GM19324 (cell line): ENCODE measurements at regions not wholly inside any gene's neighbourhood (a gene's known extent, or its start where the extent isn't known, plus 50 kb on each side); places are given as distances from the start of the nearest gene placed in this dataset.
"Not testable (repeated sequence)": the region's sequence is repeated elsewhere in the genome, so short reads cannot be mapped to it uniquely, and the experiment has no call there.

Experiments used
- ATAC-seq: cut with Tn5 transposase; IDR thresholded peaks from one replicate; pipeline ENCODE4 v1.9.1; 2021; ENCODE audit warnings: mild to moderate bottlenecking, moderate library complexity; ENCODE audit not compliant: unreplicated experiment, low FRiP score

DNA sequence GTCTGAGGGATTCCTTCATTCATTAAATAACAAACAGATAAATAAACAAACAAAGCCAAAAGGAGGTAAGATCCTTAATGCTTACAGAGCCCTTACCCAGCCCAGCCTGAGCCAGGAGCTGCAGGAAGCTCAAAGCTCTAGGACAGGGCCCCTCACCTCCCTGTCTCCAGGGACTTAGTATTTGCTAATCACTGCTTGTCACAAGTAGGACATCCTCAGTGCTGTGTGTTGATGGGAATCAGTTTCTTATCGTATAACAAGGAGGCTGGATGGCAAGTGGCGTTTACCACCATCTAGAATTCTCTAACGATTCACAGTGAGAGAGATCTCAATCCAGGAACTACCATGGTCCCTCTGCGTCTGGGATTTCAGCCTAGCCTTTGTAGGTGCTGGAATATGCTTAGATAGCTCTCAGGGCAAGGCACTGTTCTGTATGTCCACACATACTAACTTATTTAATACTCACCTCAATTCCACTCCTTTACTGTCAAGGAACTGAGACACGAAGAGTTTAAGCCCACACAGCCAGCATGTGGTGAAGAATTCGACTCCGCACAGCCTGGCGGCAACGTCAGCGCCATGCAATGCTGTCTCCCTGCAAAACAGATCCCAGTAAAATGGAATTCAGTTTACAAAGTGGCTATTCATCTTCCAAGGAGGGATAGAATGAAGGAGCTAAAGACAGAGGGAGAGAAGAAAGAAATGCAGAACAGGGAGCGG lies 164.8 kb downstream of the MYCN start:
- ATAC-seq = no peak

DNA sequence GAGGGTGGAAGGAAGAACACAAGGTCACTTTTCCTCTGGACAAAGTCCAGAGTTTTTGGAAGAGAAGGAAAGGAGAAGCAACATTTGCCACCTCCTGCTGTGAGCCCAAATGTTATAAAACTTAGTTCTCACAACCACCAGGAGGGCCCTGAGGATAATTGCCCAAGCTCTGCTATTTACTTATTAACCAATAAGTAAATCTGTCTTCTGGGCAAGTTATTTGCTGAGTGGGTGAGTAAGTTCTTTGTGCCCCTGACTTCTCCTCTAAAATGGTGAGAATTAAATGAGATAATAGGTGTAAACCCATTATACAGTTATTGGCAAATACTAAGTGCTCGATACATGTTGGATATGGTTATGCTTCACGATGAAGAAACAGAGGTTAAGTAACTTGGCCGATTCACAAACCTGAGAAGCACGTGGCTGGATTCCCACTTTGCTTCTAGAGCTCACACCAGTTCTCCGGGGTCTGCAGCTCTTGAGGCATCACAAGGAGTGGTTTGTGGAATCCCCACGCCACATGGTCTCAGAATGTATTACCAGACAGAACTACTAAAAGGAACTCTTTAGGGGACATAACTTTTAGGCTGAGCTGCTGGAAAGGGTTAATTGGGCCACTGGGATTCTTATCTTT lies 164.1 kb downstream of the MYCN start:
- no peak for ATAC-seq

DNA sequence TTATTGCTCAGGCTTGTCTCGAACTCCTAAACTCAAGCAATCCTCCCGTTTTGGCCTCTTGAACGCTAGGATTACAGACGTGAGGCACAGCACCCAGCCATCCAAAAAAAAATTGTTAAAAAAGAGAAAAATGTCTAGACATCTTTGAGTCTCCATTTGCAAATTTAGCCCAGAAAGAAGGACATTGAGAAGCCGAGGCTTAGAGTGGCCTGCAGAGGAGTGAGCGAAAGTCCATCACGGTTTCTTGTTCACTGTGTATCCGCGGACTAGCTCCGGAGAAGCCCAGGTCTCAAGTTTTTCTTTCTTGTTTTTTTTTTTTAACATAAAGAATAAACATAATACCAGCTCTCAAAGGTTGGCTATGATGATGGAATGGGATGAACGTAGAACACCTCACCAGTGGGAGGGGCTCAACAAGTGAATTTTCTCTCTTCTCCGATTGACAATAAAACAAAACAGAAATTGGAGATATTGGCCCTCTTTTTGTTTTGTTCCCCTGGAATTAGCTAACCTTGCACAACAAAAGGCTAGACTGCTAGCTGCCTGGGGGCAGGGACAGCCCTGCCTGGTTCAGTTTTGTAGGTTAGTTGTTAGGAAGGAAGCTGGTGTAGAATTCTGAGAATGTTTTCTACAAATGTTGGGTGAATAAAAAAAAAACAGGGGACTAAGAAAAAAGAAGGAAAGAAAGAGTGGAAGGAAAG lies 163.4 kb downstream of the MYCN start:
- ATAC-seq = no peak

DNA sequence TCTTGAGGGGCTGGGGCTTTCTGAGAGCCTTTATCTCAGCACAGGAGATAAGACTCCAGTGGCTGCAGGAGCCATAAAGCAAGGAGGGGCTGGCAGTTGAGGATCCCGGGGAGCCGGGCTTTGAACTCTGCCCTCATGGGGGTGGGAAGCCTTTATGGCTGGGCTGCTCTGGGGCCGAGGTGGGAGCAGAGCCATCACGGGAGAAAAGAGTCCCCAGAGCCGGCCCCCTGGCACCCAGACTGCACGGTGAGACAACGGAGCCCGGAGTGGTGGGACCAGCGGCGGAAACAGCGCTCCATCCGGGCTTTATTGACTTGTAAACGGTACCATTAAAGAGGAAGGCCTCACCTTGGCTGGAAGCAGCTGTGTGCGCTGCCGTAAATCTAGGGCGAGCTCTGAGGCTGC lies 162.6 kb downstream of the MYCN start:
- ATAC-seq = no peak

DNA sequence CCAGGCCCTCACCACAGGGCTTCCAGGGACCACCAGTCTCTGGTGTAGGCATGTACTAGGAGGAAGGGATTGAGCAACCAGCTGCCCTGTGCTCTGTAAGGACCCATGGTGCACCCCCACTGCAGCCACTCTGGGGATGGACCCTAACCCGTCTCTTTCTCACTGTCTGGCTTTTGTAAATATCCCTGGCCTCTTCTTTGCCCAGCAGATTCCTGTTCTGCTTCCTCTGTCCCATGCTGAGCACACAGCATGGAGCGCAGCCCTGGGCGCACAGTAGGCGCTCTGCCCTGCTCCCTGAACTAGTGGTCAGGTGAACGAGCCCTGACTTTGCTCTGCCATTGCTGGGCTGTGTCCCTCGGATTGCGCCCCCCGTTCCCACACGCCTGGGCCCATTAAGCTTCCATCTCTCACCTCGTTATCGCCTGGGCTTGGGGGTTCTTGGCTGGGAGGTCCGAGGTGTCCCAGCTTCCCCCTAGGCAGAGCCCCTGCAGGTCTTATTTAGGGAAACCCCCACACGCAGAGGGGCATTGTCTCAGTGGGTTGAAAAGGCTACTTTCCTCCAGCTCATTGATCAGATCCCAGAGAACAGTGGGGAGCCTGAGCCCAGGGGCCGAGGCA lies 162.1 kb downstream of the MYCN start:
- no peak for ATAC-seq

DNA sequence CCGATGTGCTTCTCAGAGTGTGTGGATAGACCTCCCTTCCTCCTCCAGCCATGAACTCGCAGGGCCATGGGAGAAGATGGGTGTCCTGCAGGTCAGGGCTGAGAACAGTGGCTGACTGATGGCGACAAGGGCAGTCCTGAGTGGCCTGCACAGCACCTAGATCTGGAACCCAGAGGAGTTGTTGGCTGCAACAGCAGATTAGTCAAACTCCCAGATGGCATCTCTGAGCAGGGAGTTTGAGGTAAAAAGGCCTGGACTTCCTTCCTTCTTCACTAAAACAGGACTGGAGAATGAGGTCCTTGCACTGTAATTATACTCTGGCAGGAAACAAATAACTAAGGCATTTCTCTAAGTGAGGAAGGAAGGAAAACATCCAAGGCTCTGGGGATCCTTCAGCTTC lies 160.8 kb downstream of the MYCN start:
- ATAC-seq = no peak

DNA sequence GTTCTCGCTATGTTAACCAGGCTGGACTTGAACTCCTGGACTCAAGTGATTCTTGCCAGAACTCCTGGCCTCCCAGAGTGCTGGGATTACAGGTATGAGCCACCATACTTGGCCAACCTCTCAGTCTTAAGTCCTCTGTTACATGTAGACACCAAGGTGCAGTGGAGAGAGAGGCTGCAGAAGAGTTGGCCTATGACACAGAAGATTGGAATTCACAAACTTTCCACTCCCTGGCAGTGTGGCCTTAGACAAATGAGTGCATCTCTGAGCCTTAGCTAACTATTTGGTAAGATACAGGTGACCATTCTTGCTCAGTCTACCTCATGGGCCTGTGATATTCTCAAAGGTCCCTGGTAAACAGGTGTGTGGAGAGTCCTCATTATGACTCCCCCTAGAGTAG lies 159.7 kb downstream of the MYCN start:
- no peak for ATAC-seq

DNA sequence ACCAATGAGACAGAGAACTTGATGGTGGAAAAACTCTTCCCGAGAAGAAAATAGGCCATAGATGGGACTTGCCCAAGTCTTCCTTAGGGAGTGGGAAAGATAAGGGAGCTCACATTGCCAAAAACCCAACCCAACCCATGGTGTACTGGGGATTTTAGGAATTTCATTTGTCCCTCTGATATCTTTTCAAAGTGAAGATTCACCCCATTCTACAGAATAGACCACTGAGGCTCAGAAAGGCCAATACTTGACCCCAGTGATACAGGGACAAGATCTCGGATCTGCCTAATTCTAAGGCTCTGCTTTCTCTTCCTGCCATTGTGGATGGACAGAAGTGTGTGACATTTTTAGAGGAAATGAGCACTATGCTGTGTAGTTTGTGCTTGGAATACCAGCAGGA lies 159.0 kb downstream of the MYCN start:
- no peak for ATAC-seq

DNA sequence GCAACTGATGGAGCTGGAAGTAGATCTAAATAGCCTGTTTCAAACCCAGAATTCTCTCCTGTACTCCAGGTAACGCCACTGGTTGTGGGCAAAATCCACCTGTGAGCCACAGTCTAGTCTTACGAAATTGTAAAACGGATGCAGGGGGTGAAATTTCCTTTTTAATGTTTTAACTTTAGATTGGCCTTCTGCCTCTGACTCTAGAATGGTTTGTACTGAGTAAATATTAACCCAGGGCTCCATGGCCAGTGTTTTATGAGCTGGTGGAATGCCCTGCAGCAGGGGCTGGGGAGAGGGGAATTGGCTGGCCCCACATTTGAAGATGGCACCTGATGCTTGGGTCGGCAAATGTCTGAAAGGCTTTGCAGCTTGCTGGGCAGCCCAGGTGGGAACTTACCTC lies 156.6 kb downstream of the MYCN start:
- no peak for ATAC-seq

DNA sequence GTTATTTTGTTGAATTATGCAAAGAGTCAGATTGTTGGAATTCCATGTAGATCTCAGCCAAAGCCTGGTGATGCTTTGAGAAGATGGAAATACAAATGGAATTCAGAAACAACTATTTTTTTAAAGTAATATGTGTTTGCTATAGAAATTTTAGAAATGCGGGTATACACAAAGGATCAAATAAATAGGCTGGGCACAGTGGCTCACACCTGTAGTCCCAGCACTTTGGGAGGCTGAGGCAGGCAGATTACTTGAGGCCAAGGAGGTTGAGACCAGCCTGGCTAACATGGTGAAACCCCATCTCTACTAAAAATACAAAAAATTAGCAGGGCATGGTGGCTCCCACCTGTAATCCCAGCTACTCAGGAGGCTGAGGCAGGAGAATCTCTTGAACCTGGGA lies 155.1 kb downstream of the MYCN start:
- ATAC-seq = not testable (repeated sequence)

DNA sequence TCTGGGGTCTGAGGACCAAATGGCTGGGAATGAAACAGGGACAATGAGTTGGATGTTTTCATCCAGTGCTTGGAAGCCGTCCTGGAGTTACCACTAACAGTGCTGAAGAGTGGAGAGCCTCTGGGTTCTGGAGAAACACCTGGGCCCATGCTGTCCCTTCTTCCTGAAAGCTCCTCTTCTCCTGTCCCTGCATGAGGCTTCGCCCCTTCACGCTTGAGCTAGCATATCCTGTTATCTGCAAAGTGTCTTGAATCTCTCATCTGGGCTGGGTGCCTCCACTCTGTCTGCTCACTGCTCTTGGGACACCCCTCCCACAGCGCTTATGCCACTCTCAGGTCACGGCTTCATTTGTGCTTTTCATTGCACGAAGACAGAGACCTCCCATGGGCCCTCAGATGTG lies 154.5 kb downstream of the MYCN start:
- no peak for ATAC-seq

DNA sequence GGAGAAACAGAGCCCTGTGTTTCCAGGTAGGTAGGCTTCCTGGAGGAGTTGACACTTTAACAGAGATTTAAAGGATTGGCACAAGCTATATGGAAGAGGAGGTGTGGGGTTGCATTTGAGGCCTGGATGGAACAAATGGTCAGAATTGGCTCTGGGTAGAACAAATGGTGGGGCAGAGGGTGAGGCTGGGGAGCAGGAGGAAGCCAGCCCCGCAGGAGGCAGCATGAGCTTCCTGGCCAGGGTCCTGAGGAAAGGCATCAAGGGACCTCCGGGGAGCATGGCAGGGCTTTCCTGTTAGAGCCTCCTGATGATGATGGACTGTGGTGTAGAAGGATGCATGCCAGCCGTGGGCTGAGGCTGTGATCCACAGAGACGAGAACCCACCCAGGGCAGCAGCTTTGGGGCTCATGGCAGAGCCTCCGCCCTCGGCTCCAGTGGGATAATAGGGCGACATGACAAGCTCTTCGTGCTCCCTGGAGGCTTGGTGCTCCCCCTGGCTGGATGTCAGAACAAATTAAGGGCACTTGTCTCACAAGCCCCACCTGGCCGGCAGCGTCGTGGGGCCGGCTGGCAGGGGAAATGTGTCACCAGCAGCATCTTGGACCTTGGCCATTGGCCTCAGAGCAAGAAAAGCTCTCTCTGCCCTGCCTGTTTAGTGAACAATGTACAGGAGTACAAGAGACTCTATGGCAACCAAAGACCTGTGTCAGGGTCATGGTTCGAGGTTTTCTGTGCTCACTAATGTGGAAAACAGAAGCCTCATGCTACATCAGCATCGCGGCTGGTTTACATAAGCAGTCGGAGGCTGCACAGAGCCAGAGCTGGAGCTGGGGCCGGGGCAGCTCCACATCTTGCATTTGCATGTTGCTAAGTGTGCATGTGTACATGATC lies 153.5 kb downstream of the MYCN start:
- ATAC-seq = no peak

DNA sequence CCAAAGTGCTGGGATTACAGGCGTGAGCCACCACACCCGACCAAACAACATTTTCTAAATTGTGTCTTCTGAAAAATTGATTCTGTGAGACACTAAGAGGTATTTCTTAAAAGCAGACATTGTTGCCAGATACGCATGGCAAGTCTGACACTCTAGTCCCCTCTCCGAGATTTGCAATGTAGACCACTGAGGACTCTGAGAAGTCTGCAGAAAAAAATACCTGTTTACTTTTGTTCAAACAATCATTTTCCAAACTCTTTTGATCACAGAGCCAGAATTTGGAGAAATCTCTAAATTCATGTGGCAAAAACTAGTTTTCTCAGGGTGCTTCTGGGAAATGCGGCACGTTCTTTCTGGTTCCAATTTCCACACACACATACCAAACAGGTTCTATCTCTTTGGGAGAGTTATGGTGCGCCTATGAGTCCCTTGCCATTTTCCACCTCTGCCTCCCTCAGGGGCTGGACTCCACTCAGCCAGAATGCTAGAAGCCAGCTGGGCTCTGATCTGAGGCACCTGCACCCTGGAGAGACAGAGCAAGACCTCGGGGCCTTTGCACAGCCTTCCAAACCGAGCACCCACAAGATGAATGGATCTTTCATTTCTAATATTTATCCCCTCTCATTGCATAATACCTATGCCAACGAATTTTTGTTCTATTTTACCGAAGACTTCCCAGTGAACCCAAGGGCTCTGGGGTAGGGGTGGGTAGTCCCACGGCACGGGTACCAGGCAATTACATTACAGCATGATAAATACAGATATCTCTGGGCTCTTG lies 152.7 kb downstream of the MYCN start:
- ATAC-seq = no peak

DNA sequence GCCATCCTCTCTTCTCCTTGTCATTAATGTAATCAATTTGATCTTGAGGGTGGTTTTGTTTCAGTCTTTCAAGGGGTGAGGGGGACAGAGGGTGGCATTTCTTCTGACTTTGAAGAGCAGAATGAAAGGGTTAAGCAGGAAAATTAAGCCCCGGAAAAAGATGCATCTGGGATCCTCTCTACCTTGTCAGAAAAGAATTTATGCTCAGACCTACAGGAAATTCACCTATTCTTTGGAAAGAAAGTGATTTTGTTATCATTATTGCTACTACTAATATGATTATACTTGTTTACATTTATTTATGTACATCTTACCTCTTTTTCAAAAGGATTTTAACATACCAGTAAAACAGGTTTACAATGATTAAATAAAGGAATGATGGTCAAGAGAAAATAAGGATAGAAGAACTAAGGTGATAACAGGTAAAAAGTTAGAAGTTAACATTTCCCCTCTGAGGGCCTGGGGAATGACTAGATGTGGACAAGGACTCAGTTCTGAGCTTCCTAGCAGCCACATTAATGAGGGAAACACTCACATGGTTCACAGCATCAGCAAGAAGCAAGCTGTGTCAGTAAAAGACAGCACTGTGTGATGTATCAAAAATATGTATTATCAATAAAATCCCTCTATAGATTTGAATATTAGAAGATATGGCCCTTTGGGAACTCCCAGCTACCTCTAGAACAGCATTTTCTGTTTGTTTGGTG lies 151.4 kb downstream of the MYCN start:
- ATAC-seq = no peak

DNA sequence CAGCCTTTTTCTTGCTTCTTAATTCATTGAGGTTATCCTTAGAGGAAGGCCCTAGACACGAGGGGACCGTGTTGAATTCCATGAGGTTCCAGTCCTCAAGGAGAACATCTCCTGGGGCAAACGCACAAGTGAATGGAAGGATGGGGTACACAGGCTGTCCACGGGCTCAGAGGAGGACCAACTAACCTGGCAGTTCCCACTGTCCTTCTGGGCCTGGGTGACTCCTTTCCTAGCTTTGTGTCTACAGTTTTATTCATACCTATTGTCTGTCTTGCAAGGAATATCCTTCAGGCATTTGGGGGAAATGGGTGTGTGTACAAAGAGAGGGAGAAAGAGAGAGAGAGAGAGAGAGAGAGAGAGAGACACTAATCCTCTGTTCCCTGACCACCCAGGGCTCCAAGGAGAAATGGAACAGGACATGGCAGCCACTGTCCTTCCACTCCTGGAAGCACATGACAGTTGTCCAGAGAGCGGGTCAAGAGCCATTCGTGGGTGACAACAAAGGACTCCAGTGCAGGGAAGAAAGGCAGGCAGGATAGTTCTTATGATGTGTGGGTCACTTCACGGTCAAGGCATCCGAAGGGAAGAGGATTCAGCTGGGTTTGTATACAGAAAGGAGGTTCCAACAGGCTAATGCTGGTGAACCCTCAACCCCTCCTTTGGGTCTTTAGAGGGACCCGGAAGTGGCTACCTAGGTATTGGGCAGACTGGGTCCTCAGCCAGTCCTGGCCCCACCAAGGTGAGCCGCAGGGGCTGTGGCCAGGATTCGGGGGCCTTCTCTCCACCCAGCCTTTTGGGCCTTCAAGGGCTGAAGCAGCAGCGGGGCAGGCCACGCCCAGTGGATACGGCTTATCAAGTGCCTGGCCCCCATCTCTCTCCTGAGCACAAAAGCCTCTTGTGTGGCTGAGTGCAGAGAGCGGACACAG lies 150.6 kb downstream of the MYCN start:
- no peak for ATAC-seq

DNA sequence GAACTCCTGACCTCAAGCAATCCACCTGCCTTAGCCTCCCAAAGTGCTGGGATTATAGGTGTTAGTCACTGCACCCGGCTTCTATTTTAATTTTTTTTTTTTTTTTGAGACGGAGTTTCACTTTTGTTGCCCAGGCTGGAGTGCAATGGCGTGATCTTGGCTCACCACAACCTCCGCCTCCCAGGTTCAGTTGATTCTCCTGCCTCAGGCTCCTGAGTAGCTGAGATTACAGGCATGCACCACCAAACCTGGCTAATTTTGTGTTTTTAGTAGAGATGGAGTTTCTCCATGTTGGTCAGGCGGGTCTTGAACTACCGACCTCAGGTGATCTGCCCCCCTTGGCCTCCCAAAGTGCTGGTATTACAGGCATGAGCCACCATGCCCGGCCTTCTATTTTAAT lies 149.1 kb downstream of the MYCN start:
- ATAC-seq = not testable (repeated sequence)

DNA sequence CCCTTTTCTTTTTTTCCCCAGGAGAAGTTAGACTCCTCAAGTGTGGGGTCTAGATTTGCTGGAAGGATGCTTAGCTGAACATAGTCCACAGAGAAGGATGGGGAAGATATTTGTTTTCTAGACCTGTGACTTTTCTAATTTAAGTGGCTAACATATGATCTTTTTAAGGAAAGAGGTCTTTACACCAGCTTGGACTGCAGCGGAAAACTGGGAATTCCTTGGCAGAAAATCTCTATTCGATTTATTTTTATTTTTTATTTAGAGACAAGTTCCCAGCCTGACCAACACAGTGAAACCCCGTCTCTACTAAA lies 148.4 kb downstream of the MYCN start:
- no peak for ATAC-seq
